H1 (cell line): ENCODE measurements at regions not wholly inside any gene's neighbourhood (a gene's known extent, or its start where the extent isn't known, plus 50 kb on each side); places are given as distances from the start of the nearest gene placed in this dataset.
A peak's percentile ranks its signal among the peaks of the same experiment; 100 is the strongest.

Source experiments
- CTCF ChIA-PET: fragments of 300-600 bp; sonication (Branson Sonifier 250); formaldehyde crosslinking; loops from one replicate; lab custom pipeline; 2021; ENCODE audit not compliant: partially characterized antibody; lab: Charles Lee
- POLR2A ChIA-PET: fragments of 300-600 bp; sonication (Branson Sonifier 250); formaldehyde crosslinking; loops from one replicate; lab custom pipeline; 2021; ENCODE audit warnings: inconsistent platforms; ENCODE audit not compliant: partially characterized antibody; lab: Charles Lee
- DNase-seq, 2 experiments: peaks; one replicate each; pipeline versions ENCODE4 v3.0.0 to v3.0.0-alpha.2; 2010 to 2022; ENCODE audit warnings: low spot score in 2 of 2, low read depth in 1 of 2, mixed read lengths in 1 of 2
- FAIRE-seq: peaks from 2 replicates; lab custom pipeline; 2011; peaks lifted over from hg19 to GRCh38; lab: Jason Lieb, UNC
- H2AFZ ChIP-seq: 2 replicates; pipeline ENCODE4 v1.8.1; 2012; ENCODE audit warnings: low read length, inconsistent platforms
- H2AK5ac ChIP-seq: 2 replicates; pipeline ENCODE4 v1.6.1; 2013; ENCODE audit warnings: low read depth, low read length
- H2BK120ac ChIP-seq: replicated peaks from 2 replicates; pipeline ENCODE3; 2013; ENCODE audit warnings: low read depth, low read length, inconsistent platforms
- H2BK12ac ChIP-seq: 2 replicates; pipeline ENCODE4 v1.6.1; 2013; ENCODE audit warnings: low read depth, low read length
- H2BK15ac ChIP-seq: 2 replicates; pipeline ENCODE4 v1.6.1; 2013; ENCODE audit warnings: low read length
- H2BK20ac ChIP-seq: 2 replicates; pipeline ENCODE4 v1.6.1; 2013; ENCODE audit warnings: low read length
- H2BK5ac ChIP-seq: 2 replicates; pipeline ENCODE4 v1.6.1; 2013; ENCODE audit warnings: low read depth, low read length
- H3K14ac ChIP-seq: 2 replicates; pipeline ENCODE4 v1.6.1; 2013; ENCODE audit warnings: inconsistent platforms; ENCODE audit not compliant: insufficient read length
- H3K18ac ChIP-seq: 2 replicates; pipeline ENCODE4 v1.6.1; 2013; ENCODE audit warnings: low read length; ENCODE audit errors: extremely low read depth
- H3K23ac ChIP-seq: 2 replicates; pipeline ENCODE4 v1.6.1; 2013; ENCODE audit warnings: inconsistent platforms; ENCODE audit not compliant: insufficient read length
- H3K23me2 ChIP-seq: 2 replicates; pipeline ENCODE4 v1.6.1; 2013; ENCODE audit warnings: low read depth, low read length
- H3K27ac ChIP-seq: 2 replicates; pipeline ENCODE4 v1.6.1; 2011; ENCODE audit warnings: low read depth, low read length, inconsistent platforms
- H3K27me3 ChIP-seq, 4 experiments: replicated peaks in 1 of 4; 1 replicate in 1 of 4; 2 replicates in 3 of 4; pipeline versions ENCODE4 v1.6.1 to v1.8.1; 2011 to 2013; ENCODE audit warnings: low read length in 3 of 4, mild to moderate bottlenecking in 3 of 4, inconsistent platforms in 2 of 4, mixed read lengths in 2 of 4, moderate library complexity in 1 of 4; ENCODE audit not compliant: control insufficient read depth in 3 of 4, insufficient read depth in 3 of 4; ENCODE audit errors: extremely low read depth in 1 of 4
- H3K36me3 ChIP-seq, 4 experiments: 2 replicates each; pipeline versions ENCODE4 v1.6.1 to v1.8.1; 2011 to 2013; ENCODE audit warnings: mild to moderate bottlenecking in 4 of 4, low read length in 3 of 4, moderate library complexity in 2 of 4, control low read depth in 1 of 4, inconsistent platforms in 1 of 4; ENCODE audit not compliant: insufficient read depth in 4 of 4, control insufficient read depth in 2 of 4
- H3K4ac ChIP-seq: replicated peaks from 2 replicates; pipeline ENCODE3; 2013; ENCODE audit warnings: low read length, low read depth, mixed read lengths, inconsistent platforms; ENCODE audit not compliant: insufficient read length
- H3K4me1 ChIP-seq, 4 experiments: replicated peaks in 1 of 4; 1 replicate in 1 of 4; 2 replicates in 3 of 4; pipeline versions ENCODE4 v1.6.1 to v1.8.1; 2011 to 2013; ENCODE audit warnings: low read length in 3 of 4, inconsistent platforms in 2 of 4, mixed read lengths in 1 of 4; ENCODE audit not compliant: insufficient read depth in 4 of 4, control insufficient read depth in 3 of 4
- H3K4me2 ChIP-seq, 2 experiments: 2 replicates each; pipeline versions ENCODE4 v1.6.1 to v1.8.1; 2011 to 2013; ENCODE audit warnings: low read depth in 2 of 2, low read length in 2 of 2, control low read depth in 1 of 2, inconsistent platforms in 1 of 2, mild to moderate bottlenecking in 1 of 2; ENCODE audit not compliant: insufficient read depth in 1 of 2
- H3K4me3 ChIP-seq, 4 experiments: fragments of 200-600, 300-600 bp in 1 of 4; sonication (generic), shearing (Covaris generic), sonication (Bioruptor Twin) in 1 of 4; 2 replicates each; pipeline versions ENCODE4 v1.5.1 to v1.8.1; 2011 to 2016; ENCODE audit warnings: low read length in 4 of 4, low read depth in 3 of 4, control low read depth in 2 of 4, inconsistent platforms in 2 of 4, mild to moderate bottlenecking in 2 of 4, mixed read lengths in 1 of 4, moderate library complexity in 1 of 4; ENCODE audit not compliant: insufficient read depth in 2 of 4; ENCODE audit errors: extremely low read depth in 1 of 4
- H3K56ac ChIP-seq: replicated peaks from 2 replicates; pipeline ENCODE3; 2013; ENCODE audit warnings: low read depth, mild to moderate bottlenecking, mixed read lengths, low read length, inconsistent platforms; ENCODE audit not compliant: insufficient read length
- H3K79me1 ChIP-seq: 2 replicates; pipeline ENCODE4 v1.6.1; 2013; ENCODE audit warnings: low read depth, low read length, control low read depth
- H3K79me2 ChIP-seq, 2 experiments: 2 replicates each; pipeline versions ENCODE4 v1.6.1 to v1.8.1; 2012 to 2013; ENCODE audit warnings: low read length in 2 of 2, mild to moderate bottlenecking in 2 of 2, inconsistent platforms in 1 of 2; ENCODE audit not compliant: insufficient read depth in 2 of 2, control insufficient read depth in 1 of 2
- H3K9ac ChIP-seq, 4 experiments: replicated peaks in 1 of 4; 1 replicate in 1 of 4; 2 replicates in 3 of 4; pipeline versions ENCODE4 v1.6.1 to v1.8.1; 2011 to 2013; ENCODE audit warnings: low read depth in 3 of 4, low read length in 3 of 4, control low read depth in 2 of 4, mild to moderate bottlenecking in 2 of 4, moderate library complexity in 2 of 4, inconsistent platforms in 1 of 4; ENCODE audit errors: extremely low read depth in 1 of 4
- H3K9me3 ChIP-seq, 2 experiments: 2 replicates each; pipeline versions ENCODE4 v1.6.1 to v1.8.1; 2012 to 2013; ENCODE audit warnings: mild to moderate bottlenecking in 2 of 2, moderate library complexity in 2 of 2, control low read depth in 1 of 2, inconsistent platforms in 1 of 2, low read depth in 1 of 2, low read length in 1 of 2, mixed read lengths in 1 of 2; ENCODE audit not compliant: insufficient read depth in 2 of 2
- H4K20me1 ChIP-seq, 2 experiments: replicated peaks in 1 of 2; 2 replicates each; pipeline versions ENCODE3 to v1.8.1; 2011 to 2013; ENCODE audit warnings: inconsistent platforms in 2 of 2, low read length in 2 of 2, mild to moderate bottlenecking in 1 of 2; ENCODE audit not compliant: insufficient read depth in 2 of 2, control insufficient read depth in 1 of 2
- H4K5ac ChIP-seq: 2 replicates; pipeline ENCODE4 v1.6.1; 2013; ENCODE audit warnings: low read length, low read depth, mixed read lengths, inconsistent platforms; ENCODE audit not compliant: insufficient read length
- H4K8ac ChIP-seq: 2 replicates; pipeline ENCODE4 v1.8.0; 2013; ENCODE audit warnings: mild to moderate bottlenecking, moderate library complexity, low read length, inconsistent platforms; ENCODE audit not compliant: insufficient read depth; ENCODE audit errors: extremely low read depth
- H4K91ac ChIP-seq: replicated peaks from 2 replicates; pipeline ENCODE3; 2013; ENCODE audit warnings: low read length, mixed read lengths, inconsistent platforms; ENCODE audit not compliant: insufficient read length
- E2F6 ChIP-seq: IDR thresholded peaks from 2 replicates; pipeline ENCODE4 v1.6.1; 2012; ENCODE audit warnings: inconsistent platforms
- GTF2F1 ChIP-seq: IDR thresholded peaks from 2 replicates; pipeline ENCODE4 v1.6.1; 2012; ENCODE audit warnings: low read depth, low read length, improper control_type of control experiment, borderline replicate concordance
- JUND ChIP-seq: IDR thresholded peaks from 2 replicates; pipeline ENCODE4 v1.6.1; 2011; ENCODE audit warnings: mild to moderate bottlenecking, improper control_type of control experiment, low read length
- KDM4A ChIP-seq: IDR thresholded peaks from one replicate; pipeline ENCODE4 v1.7.1; 2012; ENCODE audit warnings: low read depth, mild to moderate bottlenecking, moderate library complexity, low read length, inconsistent platforms; ENCODE audit not compliant: severe bottlenecking
- RXRA ChIP-seq: IDR thresholded peaks from 2 replicates; pipeline ENCODE4 v1.6.1; 2011; ENCODE audit warnings: low read depth, mild to moderate bottlenecking, low read length, moderate library complexity; ENCODE audit not compliant: insufficient read depth
- SIRT6 ChIP-seq: IDR thresholded peaks from one replicate; pipeline ENCODE4 v1.7.1; 2012; ENCODE audit warnings: low read length, inconsistent platforms
- TCF12 ChIP-seq: IDR thresholded peaks from 2 replicates; pipeline ENCODE4 v1.6.1; 2011; ENCODE audit warnings: low read depth, mild to moderate bottlenecking, low read length
- TEAD4 ChIP-seq: IDR thresholded peaks from 2 replicates; pipeline ENCODE4 v1.6.1; 2012; ENCODE audit warnings: low read depth, low read length, inconsistent platforms, mixed read lengths
- ZNF274 ChIP-seq: IDR thresholded peaks from 2 replicates; pipeline ENCODE4 v1.7.0; 2012; ENCODE audit warnings: low read length, borderline replicate concordance; ENCODE audit errors: extremely low read depth
- WGBS, 2 experiments: shearing (Covaris generic) in 1 of 2; methylation state at CpG; one replicate each; pipeline versions ENCODE4 v1.1.6 to v1.1.7; 2013 to 2015; ENCODE audit warnings: low lambda C conversion rate in 2 of 2, mixed read lengths in 2 of 2, inconsistent platforms in 1 of 2, low coverage in 1 of 2, missing lambda C conversion rate in 1 of 2; ENCODE audit not compliant: insufficient replicate concordance in 2 of 2, insufficient coverage in 1 of 2, insufficient read length in 1 of 2; ENCODE audit errors: extremely low coverage in 1 of 2, missing lambda C conversion rate in 1 of 2; 5-methylcytosine and 5-hydroxymethylcytosine counted together

GRCh38 chr20:20820785-20821483 is 108.5 kb upstream of the RALGAPA2 start:
- no peaks in the 10 kb centered on the region for H3K36me3 ChIP-seq
- H3K4me2 ChIP-seq = peak overlapping the region in 1 of 2 experiments; percentile 23; a peak in 1 of 4 replicates
- H3K14ac ChIP-seq = no peak overlapping the region
- TF ChIP-seq GTF2F1 = no peak
- no peak for TF ChIP-seq SIRT6
- no peak for TF ChIP-seq TEAD4
- TF ChIP-seq TCF12 = no peak
- no peak for TF ChIP-seq E2F6
- TF ChIP-seq ZNF274 = no peak
- no peak for TF ChIP-seq KDM4A
- TF ChIP-seq RXRA = no peak
- no peak for TF ChIP-seq JUND
- TF ChIP-seq, all 59 proteins: peak for 0
- H2BK5ac ChIP-seq = peak overlapping the region; percentile 89; the same call in 1 of the 2 replicates
- peak overlapping the region; percentile 97; the same call in 1 of the 2 replicates for H2BK12ac ChIP-seq
- H3K23ac ChIP-seq = no peak overlapping the region
- H3K23me2 ChIP-seq = no peaks in the 10 kb centered on the region
- ChIA-PET CTCF (interaction anchor here (0.6 to 10.9 kb wide), 21 partner anchors 9 to 684 kb away, joined by 3 to 128 read pairs (median 4); partner anchors contain the start of gene RALGAPA2), POLR2A (interaction anchor here (0.6 to 1.1 kb wide), 4 partner anchors 15 to 133 kb away, joined by 3 to 4 read pairs (median 3); partner anchors contain the start of gene RALGAPA2)
- H3K9me3 ChIP-seq = no peaks in the 10 kb centered on the region
- DNase-seq = no peak
- no peak overlapping the region for H3K56ac ChIP-seq
- no peak for FAIRE-seq
- H3K4me3 ChIP-seq = no peak overlapping the region
- H2BK120ac ChIP-seq = peak overlapping the region; percentile 55
- H3K79me1 ChIP-seq = no peaks in the 10 kb centered on the region
- no peak overlapping the region for H3K9ac ChIP-seq
- 65% methylated on average over 9 of the region's 9 CpGs; no CpG with 5 or more reads in 1 of the 2 experiments for WGBS, 2 experiments
- no peak overlapping the region for H4K5ac ChIP-seq
- no peak overlapping the region for H4K8ac ChIP-seq
- peaks cover 9 to 18% (median 14%) of the 10 kb centered on the region in 4 experiments; a peak in 6 of 7 replicates for H3K4me1 ChIP-seq
- peaks cover 0 to 2% (median 0%) of the 10 kb centered on the region in 4 experiments; a peak in 1 of 7 replicates for H3K27me3 ChIP-seq
- peak overlapping the region; percentile 9 for H3K4ac ChIP-seq
- no peaks in the 10 kb centered on the region for H4K20me1 ChIP-seq
- no peak overlapping the region for H2BK15ac ChIP-seq
- H3K18ac ChIP-seq = peak overlapping the region; percentile 93; the same call in 1 of the 2 replicates
- no peak overlapping the region for H4K91ac ChIP-seq
- H3K79me2 ChIP-seq = no peaks in the 10 kb centered on the region
- 0 out of 2 replicates have a peak overlapping the region, but pooled peaks have one; percentile 87 for H2AFZ ChIP-seq
- H3K27ac ChIP-seq = no peak overlapping the region
- H2AK5ac ChIP-seq = peak overlapping the region; percentile 70; the same call in 1 of the 2 replicates
- peak overlapping the region; percentile 98; the same call in 1 of the 2 replicates for H2BK20ac ChIP-seq
